Sigmoid colon (tissue), 6 donors: ENCODE measurements at regions not wholly inside any gene's neighbourhood (a gene's known extent, or its start where the extent isn't known, plus 50 kb on each side); places are given as distances from the start of the nearest gene placed in this dataset.

ENCODE experiments used
- DNase-seq: peaks from one replicate; pipeline ENCODE4 v3.0.0-alpha.2; 2019
- H3K27ac ChIP-seq, 4 donors: fragments of 200-600 bp; sonication (generic); one replicate each; pipeline ENCODE4 v1.5.1; 2016 to 2019; ENCODE audit warnings: mild to moderate bottlenecking in 1 of 4
- H3K27me3 ChIP-seq, 3 donors: fragments of 200-600 bp; sonication (generic); one replicate each; pipeline ENCODE4 v1.5.1; 2019; ENCODE audit warnings: mild to moderate bottlenecking in 1 of 3
- H3K36me3 ChIP-seq, 4 donors: fragments of 200-600 bp; sonication (generic); one replicate each; pipeline ENCODE4 v1.5.1; 2016 to 2019
- H3K4me1 ChIP-seq, 4 donors: fragments of 200-600 bp; sonication (generic); one replicate each; pipeline ENCODE4 v1.5.1; 2017 to 2019
- H3K4me3 ChIP-seq, 4 donors: fragments of 200-600 bp; sonication (generic); one replicate each; pipeline ENCODE4 v1.5.1; 2017 to 2019; ENCODE audit warnings: mild to moderate bottlenecking in 2 of 4, moderate library complexity in 1 of 4
- H3K9me3 ChIP-seq, 4 donors: fragments of 200-600 bp in 3 of 4; sonication (generic) in 3 of 4; one replicate each; pipeline versions ENCODE4 v1.5.1 to v1.6.1; 2013 to 2019
- CTCF ChIP-seq, 4 experiments: fragments of 450-650 bp in 3 of 4; fragments of 200-600 bp in 1 of 4; IDR thresholded peaks; one replicate each; pipeline ENCODE4 v1.5.1; 2016 to 2019; ENCODE audit warnings: antibody characterized with exemption in 4 of 4, mild to moderate bottlenecking in 3 of 4, moderate library complexity in 2 of 4
- EP300 ChIP-seq, 4 donors: sonication (generic); formaldehyde crosslinking; IDR thresholded peaks; one replicate each; pipeline ENCODE4 v1.6.1; 2017; ENCODE audit warnings: antibody characterized with exemption in 4 of 4
- POLR2A ChIP-seq, 2 donors: fragments of 450-650 bp; IDR thresholded peaks; one replicate each; pipeline ENCODE4 v1.6.1; 2016; ENCODE audit warnings: antibody characterized with exemption in 2 of 2, mild to moderate bottlenecking in 2 of 2, moderate library complexity in 2 of 2
- POLR2AphosphoS5 ChIP-seq, 4 donors: sonication (generic); formaldehyde crosslinking; IDR thresholded peaks; one replicate each; pipeline ENCODE4 v1.6.1; 2017; ENCODE audit warnings: antibody characterized with exemption in 4 of 4
- WGBS, 2 donors: extraction: QIAGEN DNeasy Blood & Tissue Kit; methylation state at CpG; one replicate each; pipeline ENCODE4 v1.1.7; 2013; 5-methylcytosine and 5-hydroxymethylcytosine counted together
- intact Hi-C: fragments of 100-400 bp; cut with DNase I; formaldehyde crosslinking; loops from one replicate; pipeline ENCODE4 v1.15.1; 2023
- donor health status: healthy with polysubstance abuse.
- donor health status: healthy.

DNA sequence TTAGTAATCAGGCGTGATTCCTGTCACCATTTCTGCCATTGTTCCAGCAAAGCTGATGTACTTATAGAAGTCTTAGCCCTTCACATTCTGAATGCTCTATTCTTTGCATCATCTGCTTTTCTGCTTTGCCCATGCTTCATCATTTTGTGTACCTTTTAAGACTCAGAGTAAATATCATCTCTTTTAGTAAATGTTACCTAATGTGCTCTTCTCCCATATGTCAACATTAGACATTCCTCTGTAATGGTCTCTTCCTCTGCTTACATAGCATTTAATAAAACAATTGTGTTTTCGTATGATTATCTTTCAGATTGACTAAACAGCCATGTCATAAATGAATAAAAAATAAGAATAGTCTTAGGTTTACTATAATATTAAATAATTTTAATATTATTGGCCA, 719.6 kb upstream of the GRM3 start:
- intact Hi-C loops: no loop called here
- Histone ChIP-seq H3K9me3 (no peaks in the 10 kb centered on the region), H3K27me3 (no peaks in the 10 kb centered on the region), H3K4me1 (no peaks in the 10 kb centered on the region), H3K27ac (no peak overlapping the region), H3K36me3 (no peaks in the 10 kb centered on the region), H3K4me3 (no peak overlapping the region)
- TF ChIP-seq POLR2AphosphoS5 (IDR thresholded peaks at IDR 0.05) (no peak), POLR2A (IDR thresholded peaks at IDR 0.05) (no peak), CTCF (IDR thresholded peaks at IDR 0.05) (no peak), EP300 (IDR thresholded peaks at IDR 0.05) (no peak)
- 56 to 75% methylated on average over 2 of the region's 2 CpGs for whole genome bisulfite sequencing, 2 donors
- DNase-seq: no peak

DNA sequence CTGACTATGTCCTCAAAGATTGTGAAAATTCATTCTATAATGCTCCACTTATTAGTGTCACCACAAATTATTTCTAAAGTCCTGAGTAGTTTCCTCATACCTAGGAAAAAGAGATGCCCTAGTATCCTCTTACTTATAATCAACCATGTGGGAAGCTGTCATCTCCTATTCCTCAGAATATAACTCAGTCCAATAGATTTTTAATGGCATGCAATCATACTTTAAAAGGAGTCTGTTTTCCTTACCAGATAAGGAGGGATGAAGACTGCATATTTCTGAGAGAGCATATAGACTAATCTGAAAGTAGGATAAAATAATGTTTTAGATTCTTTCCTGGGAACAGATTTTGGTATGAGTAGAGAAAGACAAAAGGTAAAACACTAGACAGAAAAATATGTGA, 727.7 kb upstream of the GRM3 start:
- Histone ChIP-seq H3K27me3 (no peaks in the 10 kb centered on the region), H3K36me3 (no peaks in the 10 kb centered on the region), H3K4me3 (no peak overlapping the region), H3K27ac (no peak overlapping the region), H3K4me1 (no peaks in the 10 kb centered on the region), H3K9me3 (no peaks in the 10 kb centered on the region)
- intact Hi-C loops: no loop called here
- TF ChIP-seq EP300 (IDR thresholded peaks at IDR 0.05): no peak
- TF ChIP-seq CTCF (IDR thresholded peaks at IDR 0.05): no peak
- no peak for TF ChIP-seq POLR2A (IDR thresholded peaks at IDR 0.05)
- no peak for TF ChIP-seq POLR2AphosphoS5 (IDR thresholded peaks at IDR 0.05)
- DNase-seq: no peak

DNA sequence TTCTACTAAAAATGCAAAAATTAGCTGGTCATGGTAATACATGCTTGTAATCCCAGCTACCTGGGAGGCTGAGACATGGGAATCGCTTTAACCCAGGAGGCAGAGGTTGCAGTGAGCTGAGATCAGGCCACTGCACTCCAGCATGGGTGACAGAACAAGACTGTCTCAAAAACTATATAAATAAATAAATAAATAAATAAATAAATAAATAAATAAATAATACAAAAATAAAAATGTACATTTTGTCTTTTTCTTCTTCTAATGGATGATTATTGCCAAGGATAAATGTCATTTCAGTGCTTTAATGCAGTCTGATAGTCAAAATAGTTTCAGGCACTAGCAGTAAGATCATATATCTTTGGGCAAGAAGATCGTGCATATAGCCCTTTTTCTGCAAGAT, 727.6 kb upstream of the SEMA3D start:
- H3K36me3 ChIP-seq: no peaks in the 10 kb centered on the region
- no peaks in the 10 kb centered on the region for H3K27me3 ChIP-seq
- no peak overlapping the region for H3K4me3 ChIP-seq
- WGBS, 2 donors: 79 to 89% methylated on average over 2 of the region's 2 CpGs
- TF ChIP-seq CTCF (IDR thresholded peaks at IDR 0.05): no peak
- TF ChIP-seq EP300 (IDR thresholded peaks at IDR 0.05): no peak
- TF ChIP-seq POLR2A (IDR thresholded peaks at IDR 0.05): no peak
- no peak for TF ChIP-seq POLR2AphosphoS5 (IDR thresholded peaks at IDR 0.05)
- H3K4me1 ChIP-seq: no peaks in the 10 kb centered on the region
- no peak for DNase-seq
- intact Hi-C loops: no loop called here
- no peak overlapping the region for H3K27ac ChIP-seq
- H3K9me3 ChIP-seq: no peaks in the 10 kb centered on the region

GRCh38 chr7:85908051-85908450, 721.2 kb upstream of the SEMA3D start:
- 37 to 82% methylated on average over 1 of the region's 1 CpG for WGBS, 2 donors
- no peak for DNase-seq
- H3K27me3 ChIP-seq: no peaks in the 10 kb centered on the region
- H3K4me1 ChIP-seq: no peaks in the 10 kb centered on the region
- H3K27ac ChIP-seq: no peak overlapping the region
- H3K9me3 ChIP-seq: no peaks in the 10 kb centered on the region
- TF ChIP-seq EP300 (IDR thresholded peaks at IDR 0.05) (no peak), POLR2A (IDR thresholded peaks at IDR 0.05) (no peak)
- intact Hi-C loops: no loop called here
- no peaks in the 10 kb centered on the region for H3K36me3 ChIP-seq
- no peak overlapping the region for H3K4me3 ChIP-seq

DNA sequence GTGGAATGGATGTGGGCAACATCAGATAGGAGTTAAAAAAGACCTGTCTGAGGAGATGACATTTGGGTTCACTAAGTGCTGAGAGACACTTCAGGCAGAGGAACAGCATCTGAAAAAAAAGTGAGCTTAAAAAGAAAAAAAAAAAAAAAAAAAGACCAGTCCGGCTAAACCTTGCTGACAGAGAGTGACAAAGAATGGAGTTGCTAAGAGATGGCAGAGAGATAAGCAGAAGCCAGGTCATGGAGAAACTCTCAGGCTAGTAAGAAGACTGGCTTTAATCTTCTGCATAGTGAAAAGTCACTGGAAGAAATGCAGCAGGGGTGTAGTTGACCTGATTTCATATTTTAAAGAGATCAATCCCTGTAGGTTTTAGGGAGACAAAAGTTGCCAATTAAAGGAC, 711.1 kb upstream of the SEMA3D start:
- DNase-seq: no peak
- H3K36me3 ChIP-seq: no peaks in the 10 kb centered on the region
- no peaks in the 10 kb centered on the region for H3K9me3 ChIP-seq
- intact Hi-C loops: no loop called here
- no peaks in the 10 kb centered on the region for H3K4me1 ChIP-seq
- H3K27me3 ChIP-seq: no peaks in the 10 kb centered on the region
- H3K4me3 ChIP-seq: no peak overlapping the region
- TF ChIP-seq POLR2A (IDR thresholded peaks at IDR 0.05) (no peak), CTCF (IDR thresholded peaks at IDR 0.05) (no peak), EP300 (IDR thresholded peaks at IDR 0.05) (no peak), POLR2AphosphoS5 (IDR thresholded peaks at IDR 0.05) (no peak)
- WGBS, 2 donors: 54 to 55% methylated on average over 1 of the region's 1 CpG
- no peak overlapping the region for H3K27ac ChIP-seq
